A673 (cell line): ENCODE measurements at regions not wholly inside any gene's neighbourhood (a gene's known extent, or its start where the extent isn't known, plus 50 kb on each side); places are given as distances from the start of the nearest gene placed in this dataset.

ENCODE experiments used
- CTCF ChIP-seq: fragments of 300-800, 200-600 bp; sonication (generic); conservative IDR thresholded peaks from 2 replicates; pipeline ENCODE4 v1.5.1; 2017; ENCODE audit warnings: low read depth, mild to moderate bottlenecking, antibody characterized with exemption, low read length, moderate library complexity, mixed read lengths
- EZH2 ChIP-seq: fragments of 200-600 bp; sonication (generic); IDR thresholded peaks from 2 replicates; pipeline ENCODE4 v1.6.1; 2017; ENCODE audit warnings: borderline replicate concordance, low read depth, mild to moderate bottlenecking, mixed read lengths, antibody characterized with exemption, low read length; ENCODE audit not compliant: poor library complexity, severe bottlenecking

- TF ChIP-seq CTCF (no peak), EZH2 (no peak)
Observed at GRCh38 chr2:224217962-224218347, 178.9 kb upstream of the SERPINE2 start.
